ENCODE measurements at regions not wholly inside any gene's neighbourhood (a gene's known extent, or its start where the extent isn't known, plus 50 kb on each side); places are given as distances from the start of the nearest gene placed in this dataset.

DNA sequence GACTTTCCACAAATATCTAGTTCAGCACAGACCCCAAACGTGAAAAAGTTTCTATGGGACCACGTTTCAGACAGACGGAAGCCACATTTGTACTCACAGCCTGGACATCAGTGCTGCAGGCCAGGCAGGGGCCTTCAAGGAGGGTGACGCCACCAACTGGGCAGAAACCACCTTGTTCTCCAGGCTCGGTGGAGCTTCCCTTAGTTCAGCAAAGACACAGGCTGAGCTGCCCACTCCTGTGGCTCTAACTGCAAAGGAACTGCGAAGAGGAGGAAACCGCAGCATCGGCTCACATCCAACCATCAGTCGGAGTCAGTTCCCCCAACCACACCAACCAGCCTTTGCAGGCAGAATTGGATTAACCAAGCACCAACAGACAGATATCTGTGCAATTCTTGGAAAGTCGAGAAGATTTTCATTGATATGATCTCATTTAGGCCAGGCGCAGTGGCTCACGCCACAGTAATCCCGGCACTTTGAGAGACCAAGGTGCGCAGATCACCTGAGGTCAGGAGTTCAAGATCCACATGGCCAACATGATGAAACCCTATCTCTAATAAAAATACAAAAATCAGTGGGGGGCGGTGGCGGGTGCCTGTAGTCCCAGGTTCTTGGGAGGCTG is 73.3 kb upstream of the CNEP1R1 start:
- TF ChIP-seq CTCF (conservative IDR thresholded peaks at IDR 0.05; ENCODE audit: low read depth, low read length): no peak
- no peak for TF ChIP-seq EZH2 (IDR thresholded peaks at IDR 0.05; ENCODE audit: borderline replicate concordance, low read depth, low read length, poor library complexity, severe bottlenecking)
